ENCODE measurements at regions not wholly inside any gene's neighbourhood (a gene's known extent, or its start where the extent isn't known, plus 50 kb on each side); places are given as distances from the start of the nearest gene placed in this dataset.

- Histone ChIP-seq H3K9me3 (ENCODE audit: insufficient read depth, low read depth, low read length) (peaks cover 24% of the 10 kb centered on the region), H3K27ac (ENCODE audit: low read length) (no peak overlapping the region), H3K36me3 (ENCODE audit: insufficient read depth, low read depth, low read length) (no peaks in the 10 kb centered on the region), H3K27me3 (ENCODE audit: insufficient read depth, low read length) (no peaks in the 10 kb centered on the region), H3K4me3 (ENCODE audit: low read length) (no peak overlapping the region), H3K4me1 (ENCODE audit: insufficient read depth, low read length) (no peaks in the 10 kb centered on the region), H3K9ac (ENCODE audit: low read depth, low read length) (no peak overlapping the region)
These were observed 237.2 kb upstream of the APCDD1 start for GRCh38 chr18:10217211-10217610.

GRCh38 chr18:10225300-10225699 is 229.1 kb upstream of the APCDD1 start:
- H3K4me1 ChIP-seq (ENCODE audit: insufficient read depth, low read length), result no peaks in the 10 kb centered on the region; the same call in 1 of the 2 replicates
- no peaks in the 10 kb centered on the region for H3K36me3 ChIP-seq (ENCODE audit: insufficient read depth, low read depth, low read length)
- no peak overlapping the region for H3K4me3 ChIP-seq (ENCODE audit: low read length)
- peaks cover 20% of the 10 kb centered on the region for H3K9me3 ChIP-seq (ENCODE audit: insufficient read depth, low read depth, low read length)
- H3K27me3 ChIP-seq (ENCODE audit: insufficient read depth, low read length), result no peaks in the 10 kb centered on the region
- no peak overlapping the region for H3K27ac ChIP-seq (ENCODE audit: low read length)
- H3K9ac ChIP-seq (ENCODE audit: low read depth, low read length), result no peak overlapping the region

GRCh38 chr18:10226971-10227370 is 227.5 kb upstream of the APCDD1 start:
- Histone ChIP-seq H3K4me1 (ENCODE audit: insufficient read depth, low read length) (no peaks in the 10 kb centered on the region; the same call in 1 of the 2 replicates), H3K27ac (ENCODE audit: low read length) (no peak overlapping the region), H3K36me3 (ENCODE audit: insufficient read depth, low read depth, low read length) (no peaks in the 10 kb centered on the region), H3K4me3 (ENCODE audit: low read length) (no peak overlapping the region), H3K9me3 (ENCODE audit: insufficient read depth, low read depth, low read length) (peaks cover 8% of the 10 kb centered on the region), H3K9ac (ENCODE audit: low read depth, low read length) (no peak overlapping the region), H3K27me3 (ENCODE audit: insufficient read depth, low read length) (no peaks in the 10 kb centered on the region)

GRCh38 chr18:10228326-10228725 is 226.1 kb upstream of the APCDD1 start:
- H3K27ac ChIP-seq (ENCODE audit: low read length), result no peak overlapping the region
- no peak overlapping the region for H3K4me3 ChIP-seq (ENCODE audit: low read length)
- no peak overlapping the region for H3K9ac ChIP-seq (ENCODE audit: low read depth, low read length)
- peaks cover 7% of the 10 kb centered on the region for H3K9me3 ChIP-seq (ENCODE audit: insufficient read depth, low read depth, low read length)
- no peaks in the 10 kb centered on the region for H3K36me3 ChIP-seq (ENCODE audit: insufficient read depth, low read depth, low read length)
- H3K4me1 ChIP-seq (ENCODE audit: insufficient read depth, low read length), result no peaks in the 10 kb centered on the region; the same call in 1 of the 2 replicates
- H3K27me3 ChIP-seq (ENCODE audit: insufficient read depth, low read length), result no peaks in the 10 kb centered on the region

- Histone ChIP-seq H3K4me3 (ENCODE audit: low read length) (no peak overlapping the region), H3K27ac (ENCODE audit: low read length) (no peak overlapping the region), H3K9ac (ENCODE audit: low read depth, low read length) (no peak overlapping the region), H3K4me1 (ENCODE audit: insufficient read depth, low read length) (no peaks in the 10 kb centered on the region; the same call in 1 of the 2 replicates), H3K9me3 (ENCODE audit: insufficient read depth, low read depth, low read length) (peaks cover 7% of the 10 kb centered on the region), H3K36me3 (ENCODE audit: insufficient read depth, low read depth, low read length) (no peaks in the 10 kb centered on the region), H3K27me3 (ENCODE audit: insufficient read depth, low read length) (no peaks in the 10 kb centered on the region)
These were observed 225.0 kb upstream of the APCDD1 start for GRCh38 chr18:10229458-10229857.

GRCh38 chr18:10230072-10230471 is 224.4 kb upstream of the APCDD1 start:
- Histone ChIP-seq H3K9ac (ENCODE audit: low read depth, low read length) (no peak overlapping the region), H3K36me3 (ENCODE audit: insufficient read depth, low read depth, low read length) (no peaks in the 10 kb centered on the region), H3K4me3 (ENCODE audit: low read length) (no peak overlapping the region), H3K4me1 (ENCODE audit: insufficient read depth, low read length) (no peaks in the 10 kb centered on the region; the same call in 1 of the 2 replicates), H3K27ac (ENCODE audit: low read length) (no peak overlapping the region), H3K9me3 (ENCODE audit: insufficient read depth, low read depth, low read length) (peaks cover 7% of the 10 kb centered on the region), H3K27me3 (ENCODE audit: insufficient read depth, low read length) (no peaks in the 10 kb centered on the region)

- H3K4me3 ChIP-seq (ENCODE audit: low read length), result no peak overlapping the region
- no peak overlapping the region for H3K27ac ChIP-seq (ENCODE audit: low read length)
- H3K4me1 ChIP-seq (ENCODE audit: insufficient read depth, low read length), result no peaks in the 10 kb centered on the region; the same call in 1 of the 2 replicates
- no peaks in the 10 kb centered on the region for H3K27me3 ChIP-seq (ENCODE audit: insufficient read depth, low read length)
- H3K9ac ChIP-seq (ENCODE audit: low read depth, low read length), result no peak overlapping the region
- no peaks in the 10 kb centered on the region for H3K9me3 ChIP-seq (ENCODE audit: insufficient read depth, low read depth, low read length)
- no peaks in the 10 kb centered on the region for H3K36me3 ChIP-seq (ENCODE audit: insufficient read depth, low read depth, low read length)
These were observed 223.2 kb upstream of the APCDD1 start for GRCh38 chr18:10231220-10231619.

GRCh38 chr18:10232062-10232461 is 222.4 kb upstream of the APCDD1 start:
- H3K9ac ChIP-seq (ENCODE audit: low read depth, low read length), result no peak overlapping the region

GRCh38 chr18:10233082-10233875 is 221.2 kb upstream of the APCDD1 start:
- no peaks in the 10 kb centered on the region for H3K36me3 ChIP-seq (ENCODE audit: insufficient read depth, low read depth, low read length)
- H3K9me3 ChIP-seq (ENCODE audit: insufficient read depth, low read depth, low read length), result no peaks in the 10 kb centered on the region
- no peak overlapping the region for H3K9ac ChIP-seq (ENCODE audit: low read depth, low read length)
- no peaks in the 10 kb centered on the region for H3K27me3 ChIP-seq (ENCODE audit: insufficient read depth, low read length)
- no peak overlapping the region for H3K4me3 ChIP-seq (ENCODE audit: low read length)
- H3K4me1 ChIP-seq (ENCODE audit: insufficient read depth, low read length), result no peaks in the 10 kb centered on the region
- H3K27ac ChIP-seq (ENCODE audit: low read length), result no peak overlapping the region

More at GRCh38 chr18:10232062-10232461, 222.4 kb upstream of the APCDD1 start:
- H3K27ac ChIP-seq (ENCODE audit: low read length), result no peak overlapping the region
- no peaks in the 10 kb centered on the region for H3K9me3 ChIP-seq (ENCODE audit: insufficient read depth, low read depth, low read length)
- no peaks in the 10 kb centered on the region; the same call in 1 of the 2 replicates for H3K4me1 ChIP-seq (ENCODE audit: insufficient read depth, low read length)
- no peaks in the 10 kb centered on the region for H3K27me3 ChIP-seq (ENCODE audit: insufficient read depth, low read length)
- H3K36me3 ChIP-seq (ENCODE audit: insufficient read depth, low read depth, low read length), result no peaks in the 10 kb centered on the region
- H3K4me3 ChIP-seq (ENCODE audit: low read length), result no peak overlapping the region

GRCh38 chr18:10234281-10234680 is 220.2 kb upstream of the APCDD1 start:
- no peak overlapping the region for H3K27ac ChIP-seq (ENCODE audit: low read length)
- H3K4me1 ChIP-seq (ENCODE audit: insufficient read depth, low read length), result no peaks in the 10 kb centered on the region
- H3K9ac ChIP-seq (ENCODE audit: low read depth, low read length), result no peak overlapping the region
- no peak overlapping the region for H3K4me3 ChIP-seq (ENCODE audit: low read length)
- H3K27me3 ChIP-seq (ENCODE audit: insufficient read depth, low read length), result no peaks in the 10 kb centered on the region
- H3K9me3 ChIP-seq (ENCODE audit: insufficient read depth, low read depth, low read length), result no peaks in the 10 kb centered on the region
- H3K36me3 ChIP-seq (ENCODE audit: insufficient read depth, low read depth, low read length), result no peaks in the 10 kb centered on the region

GRCh38 chr18:10234912-10235660 is 219.3 kb upstream of the APCDD1 start:
- Histone ChIP-seq H3K27me3 (ENCODE audit: insufficient read depth, low read length) (no peaks in the 10 kb centered on the region), H3K9ac (ENCODE audit: low read depth, low read length) (no peak overlapping the region), H3K9me3 (ENCODE audit: insufficient read depth, low read depth, low read length) (no peaks in the 10 kb centered on the region), H3K36me3 (ENCODE audit: insufficient read depth, low read depth, low read length) (no peaks in the 10 kb centered on the region), H3K4me3 (ENCODE audit: low read length) (no peak overlapping the region), H3K4me1 (ENCODE audit: insufficient read depth, low read length) (no peaks in the 10 kb centered on the region), H3K27ac (ENCODE audit: low read length) (no peak overlapping the region)

- H3K9me3 ChIP-seq (ENCODE audit: insufficient read depth, low read depth, low read length), result no peaks in the 10 kb centered on the region
- H3K9ac ChIP-seq (ENCODE audit: low read depth, low read length), result no peak overlapping the region
- H3K36me3 ChIP-seq (ENCODE audit: insufficient read depth, low read depth, low read length), result no peaks in the 10 kb centered on the region
- H3K27me3 ChIP-seq (ENCODE audit: insufficient read depth, low read length), result no peaks in the 10 kb centered on the region
- no peaks in the 10 kb centered on the region for H3K4me1 ChIP-seq (ENCODE audit: insufficient read depth, low read length)
- no peak overlapping the region for H3K4me3 ChIP-seq (ENCODE audit: low read length)
- H3K27ac ChIP-seq (ENCODE audit: low read length), result no peak overlapping the region
These were observed 218.8 kb upstream of the APCDD1 start for GRCh38 chr18:10235661-10235952.

All from iPS-20b (cell line).